Heart right ventricle (tissue), 16 donors: ENCODE measurements at regions not wholly inside any gene's neighbourhood (a gene's known extent, or its start where the extent isn't known, plus 50 kb on each side); places are given as distances from the start of the nearest gene placed in this dataset.
A peak's percentile ranks its signal among the peaks of the same experiment; 100 is the strongest.

Source experiments
- ATAC-seq, 8 donors: fragments of 200-7000 bp; cut with Tn5 transposase; one replicate each; pipeline ENCODE4 v1.9.1; 2020; ENCODE audit warnings: mild to moderate bottlenecking in 8 of 8, moderate library complexity in 8 of 8, moderate number of reproducible peaks in 1 of 8
- DNase-seq, 2 donors: peaks; one replicate each; pipeline ENCODE4 v3.0.0-alpha.2; 2020
- H3K27ac ChIP-seq, 10 donors: fragments of 200-600 bp; sonication (generic) in 2 of 10; one replicate each; pipeline versions ENCODE4 v1.5.0 to v1.8.0; 2020 to 2022; ENCODE audit warnings: mild to moderate bottlenecking in 3 of 10
- H3K27me3 ChIP-seq, 7 donors: fragments of 200-600 bp; one replicate each; pipeline ENCODE4 v1.8.0; 2021 to 2022; ENCODE audit warnings: mild to moderate bottlenecking in 2 of 7
- H3K36me3 ChIP-seq, 9 donors: fragments of 200-600 bp; sonication (generic) in 1 of 9; one replicate each; pipeline versions ENCODE4 v1.5.0 to v1.8.0; 2020 to 2022; ENCODE audit warnings: mild to moderate bottlenecking in 2 of 9
- H3K4me1 ChIP-seq, 9 donors: fragments of 200-600 bp; sonication (generic) in 1 of 9; one replicate each; pipeline versions ENCODE4 v1.5.0 to v1.8.0; 2020 to 2022; ENCODE audit warnings: mild to moderate bottlenecking in 4 of 9
- H3K4me3 ChIP-seq, 10 donors: fragments of 200-600 bp; sonication (generic) in 2 of 10; one replicate each; pipeline versions ENCODE4 v1.5.0 to v1.8.0; 2020 to 2022; ENCODE audit warnings: mild to moderate bottlenecking in 7 of 10, moderate library complexity in 2 of 10
- H3K9me3 ChIP-seq, 11 donors: fragments of 200-600 bp in 10 of 11; sonication (generic) in 2 of 11; one replicate each; pipeline versions ENCODE4 v1.5.0 to v1.8.0; 2013 to 2022; ENCODE audit warnings: mild to moderate bottlenecking in 2 of 11, control low read depth in 1 of 11, moderate library complexity in 1 of 11
- WGBS, 2 donors: extraction: QIAGEN DNeasy Blood & Tissue Kit; methylation state at CpG; one replicate each; pipeline ENCODE4 v1.1.7; 2013; ENCODE audit warnings: inconsistent platforms in 1 of 2; 5-methylcytosine and 5-hydroxymethylcytosine counted together
- intact Hi-C, 10 donors: fragments of 100-400 bp; cut with DNase I; formaldehyde crosslinking; loops; one replicate each; pipeline versions ENCODE4 v1.11.1 to v1.14.2; 2022
- TF ChIP-seq, protein P1 (sequence below), 9 donors: fragments of 200-600 bp; sonication (generic) in 2 of 9; IDR thresholded peaks; one replicate each; pipeline versions ENCODE4 v1.5.0 to v1.8.0; 2021 to 2022; ENCODE audit warnings: antibody characterized with exemption in 9 of 9, mild to moderate bottlenecking in 5 of 9, moderate library complexity in 1 of 9
- donor health status: Arrhythmogenic right ventricular cardiomyopathy.
- donor health status: ischemic (EF 13 %, LVEDD 7.1; RV severe dilation, severe dysfunction).
- donor health status: healthy with polysubstance abuse.
- donor health status: DM: no; HTN: yes; CAD: no.
- donor health status: DM: no; HTN: no; CAD: no.
- donor health status: ischemic (EF 25% LVEDD 6.9; RV normal size, moderate dysfunction).
- donor health status: ischemic (EF 25% LVEDD 5.7; RV mildly dilated, moderate dysfunction).
- donor health status: healthy.
- donor health status: DM: yes; HTN: yes; CAD: no.
- donor health status: Ischemic cardiomyopathy.
- donor health status: ischemic (EF 35%, LVEDD 5.7; RV mildly dilated, moderate dysfunction).
- donor health status: nonischemic (EF 11% LVEDD 7.7; RV severe dilation, severe dysfunction).
- donor health status: DM: yes; HTN: yes; CAD: no.
- donor health status: PGD.
- donor health status: ischemic (EF 29% LVEDD 5.4; RV normal size, mild dysfunction).
- donor health status: nonischemic (EF 23%, LVEDD 6.1; RV moderate dilation, normal function).

DNA sequence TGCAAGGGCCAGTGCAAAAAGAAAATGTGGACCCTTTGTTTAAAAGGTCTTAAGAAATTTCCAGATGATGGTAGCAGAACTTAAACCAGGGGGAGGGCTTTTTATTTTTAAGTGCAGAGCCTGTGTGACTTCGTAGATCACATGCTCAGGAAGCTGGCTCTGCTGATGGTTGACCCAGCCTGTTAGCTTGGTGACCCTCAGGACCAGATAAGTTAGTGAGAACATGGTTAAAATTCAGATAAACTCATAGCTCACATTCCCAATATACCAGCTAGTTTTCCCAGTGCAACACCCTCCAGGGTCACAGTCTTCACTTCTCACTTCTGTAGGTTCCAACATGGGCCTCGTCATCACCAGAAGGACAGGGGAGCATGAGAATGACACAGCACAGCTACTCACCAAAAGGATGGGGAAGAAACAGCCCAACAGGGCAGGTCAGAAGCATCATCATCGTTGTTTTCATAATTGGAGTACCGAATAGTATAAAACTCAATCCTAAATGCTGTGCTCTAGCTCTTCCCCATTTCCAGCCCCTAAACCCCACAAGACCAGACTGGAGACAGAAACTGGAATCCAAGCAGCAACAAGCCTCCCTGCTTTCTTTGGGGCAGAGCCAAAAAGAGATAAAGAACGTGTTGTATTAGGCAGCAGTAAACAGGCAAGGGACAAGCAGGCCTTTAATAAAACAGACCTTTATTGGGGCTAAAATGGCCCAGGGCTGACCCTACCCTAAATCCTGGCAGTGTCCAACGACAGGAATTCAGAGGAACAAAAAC, 102.2 kb upstream of the ANKRD1 start:
- Histone ChIP-seq H3K27me3 (no peaks in the 10 kb centered on the region), H3K27ac (peak overlapping the region; percentile 1 to 74 (median 54)), H3K4me1 (peaks cover 13 to 38% (median 31%) of the 10 kb centered on the region in 9 donors), H3K9me3 (peaks cover 0 to under 1% (median 0%) of the 10 kb centered on the region in 11 donors), H3K36me3 (no peaks in the 10 kb centered on the region), H3K4me3 (no peak overlapping the region)
- TF ChIP-seq, protein P1, sequence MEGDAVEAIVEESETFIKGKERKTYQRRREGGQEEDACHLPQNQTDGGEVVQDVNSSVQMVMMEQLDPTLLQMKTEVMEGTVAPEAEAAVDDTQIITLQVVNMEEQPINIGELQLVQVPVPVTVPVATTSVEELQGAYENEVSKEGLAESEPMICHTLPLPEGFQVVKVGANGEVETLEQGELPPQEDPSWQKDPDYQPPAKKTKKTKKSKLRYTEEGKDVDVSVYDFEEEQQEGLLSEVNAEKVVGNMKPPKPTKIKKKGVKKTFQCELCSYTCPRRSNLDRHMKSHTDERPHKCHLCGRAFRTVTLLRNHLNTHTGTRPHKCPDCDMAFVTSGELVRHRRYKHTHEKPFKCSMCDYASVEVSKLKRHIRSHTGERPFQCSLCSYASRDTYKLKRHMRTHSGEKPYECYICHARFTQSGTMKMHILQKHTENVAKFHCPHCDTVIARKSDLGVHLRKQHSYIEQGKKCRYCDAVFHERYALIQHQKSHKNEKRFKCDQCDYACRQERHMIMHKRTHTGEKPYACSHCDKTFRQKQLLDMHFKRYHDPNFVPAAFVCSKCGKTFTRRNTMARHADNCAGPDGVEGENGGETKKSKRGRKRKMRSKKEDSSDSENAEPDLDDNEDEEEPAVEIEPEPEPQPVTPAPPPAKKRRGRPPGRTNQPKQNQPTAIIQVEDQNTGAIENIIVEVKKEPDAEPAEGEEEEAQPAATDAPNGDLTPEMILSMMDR (IDR thresholded peaks at IDR 0.05) = no peak
- 26 to 30% methylated on average over 6 of the region's 6 CpGs for WGBS, 2 donors
- intact Hi-C loops = no loop called here
- DNase-seq (peak in 1 of 2 donors; percentile 24), ATAC-seq (peak; percentile 41 to 90 (median 76))

DNA sequence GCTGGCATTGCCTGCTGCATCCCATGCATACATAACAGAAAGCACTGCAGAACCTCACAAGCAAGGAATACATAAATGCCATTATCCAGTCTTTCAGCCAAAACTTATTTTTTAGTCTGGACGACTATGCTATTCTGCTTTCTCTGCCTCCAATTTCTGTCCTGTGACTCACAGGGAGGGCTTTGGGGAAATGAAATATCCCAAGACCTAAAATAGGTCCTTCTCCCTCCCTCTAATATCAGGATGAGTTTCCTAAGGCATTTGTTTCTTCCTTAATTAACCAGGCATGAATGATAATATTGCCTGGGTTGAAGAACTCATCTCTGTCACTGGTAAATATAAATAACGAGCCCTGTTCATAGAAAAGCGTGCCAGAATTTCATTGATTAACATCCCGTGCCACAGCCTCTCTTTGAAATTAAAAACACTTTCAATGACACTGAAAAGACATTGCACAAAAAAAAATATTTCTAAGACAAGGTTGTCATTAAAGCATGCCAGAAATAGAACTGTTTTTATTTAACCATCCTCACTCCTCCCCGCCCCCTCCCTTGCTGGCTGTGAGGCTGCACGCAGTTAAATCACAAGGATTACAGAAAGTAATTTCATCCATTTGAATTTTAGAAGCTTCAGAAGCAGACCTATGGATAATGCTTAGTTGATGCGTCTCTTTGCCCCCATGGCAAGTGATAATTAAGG, 103.0 kb upstream of the ANKRD1 start:
- intact Hi-C loops = no loop called here
- peak overlapping the region; percentile 1 to 74 (median 54) for H3K27ac ChIP-seq
- peaks cover 0 to 3% (median 0%) of the 10 kb centered on the region in 11 donors for H3K9me3 ChIP-seq
- WGBS, 2 donors = 46 to 48% methylated on average over 7 of the region's 7 CpGs
- H3K36me3 ChIP-seq = no peaks in the 10 kb centered on the region
- TF ChIP-seq, protein P1 (IDR thresholded peaks at IDR 0.05) = no peak
- H3K27me3 ChIP-seq = no peaks in the 10 kb centered on the region
- peaks cover 13 to 38% (median 31%) of the 10 kb centered on the region in 9 donors for H3K4me1 ChIP-seq
- DNase-seq (no peak), ATAC-seq (peak in 7 of 8 donors; percentile 56 to 74 (median 63))
- H3K4me3 ChIP-seq = no peak overlapping the region

DNA sequence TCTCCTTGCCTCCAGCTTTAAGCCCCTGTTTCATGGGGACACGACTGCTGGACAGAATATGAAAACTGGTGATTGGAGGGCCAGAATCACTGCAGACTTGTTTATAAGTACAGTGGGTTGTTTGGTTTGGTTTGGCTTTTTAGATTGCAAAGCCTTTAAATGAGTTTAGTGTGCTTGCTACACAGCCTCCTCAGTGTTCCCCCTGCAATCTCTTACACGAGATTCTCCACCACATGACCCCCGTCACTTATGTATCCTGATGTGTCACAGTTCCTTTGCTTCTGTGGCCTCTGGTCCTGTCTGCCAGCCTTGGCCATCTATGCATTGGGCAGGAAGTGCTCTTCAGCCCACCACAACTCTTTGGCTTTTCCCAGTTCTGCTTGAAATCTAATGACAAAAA, 103.7 kb upstream of the ANKRD1 start:
- intact Hi-C loops = no loop called here
- no peak for DNase-seq
- peaks cover 13 to 38% (median 31%) of the 10 kb centered on the region in 9 donors for H3K4me1 ChIP-seq
- H3K9me3 ChIP-seq = peaks cover 0 to 3% (median 0%) of the 10 kb centered on the region in 11 donors
- TF ChIP-seq, protein P1 (IDR thresholded peaks at IDR 0.05) = no peak
- no peaks in the 10 kb centered on the region for H3K27me3 ChIP-seq
- H3K27ac ChIP-seq = peak overlapping the region in 3 of 10 donors; percentile 57 to 74 (median 57)
- 66 to 77% methylated on average over 3 of the region's 3 CpGs for WGBS, 2 donors
- H3K36me3 ChIP-seq = no peaks in the 10 kb centered on the region
- no peak overlapping the region for H3K4me3 ChIP-seq
- ATAC-seq = no peak

DNA sequence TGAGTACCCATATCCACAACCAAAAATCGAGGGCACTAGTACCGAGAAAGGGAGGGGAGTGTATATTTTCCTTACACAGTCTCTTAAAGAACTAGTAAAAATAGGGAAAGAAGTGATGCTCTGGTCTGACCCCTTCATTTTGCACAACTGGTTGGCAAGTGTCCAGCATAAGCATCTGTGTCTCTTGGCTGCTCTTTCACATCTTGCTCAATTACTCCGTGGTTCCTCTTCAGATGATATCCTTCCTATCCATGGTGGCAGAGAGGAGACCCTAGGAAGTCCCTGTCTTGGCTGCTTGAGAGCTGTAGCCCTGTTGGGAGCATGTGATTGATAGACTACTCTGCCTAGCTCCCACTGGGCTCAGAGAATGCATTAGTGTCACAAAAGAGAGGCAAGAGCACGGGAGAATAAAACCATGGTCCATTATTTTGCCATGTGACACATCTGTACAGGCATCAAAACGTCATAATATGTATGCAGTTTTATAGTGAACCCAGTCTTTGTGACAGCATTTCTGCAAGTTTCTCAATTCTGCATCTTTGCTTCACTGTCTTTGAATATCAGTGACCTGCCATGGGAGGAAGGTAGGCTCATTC, 111.8 kb upstream of the ANKRD1 start:
- peaks cover 0 to 3% (median 0%) of the 10 kb centered on the region in 11 donors for H3K9me3 ChIP-seq
- H3K27me3 ChIP-seq = no peaks in the 10 kb centered on the region
- H3K36me3 ChIP-seq = no peaks in the 10 kb centered on the region
- H3K27ac ChIP-seq = no peak overlapping the region
- TF ChIP-seq, protein P1 (IDR thresholded peaks at IDR 0.05) = no peak
- no peak overlapping the region for H3K4me3 ChIP-seq
- 55 to 70% methylated on average over 5 of the region's 5 CpGs for WGBS, 2 donors
- intact Hi-C loops = loop anchor here in 1 of 10 donors (10.0 kb wide), 1 partner anchor 222 kb away; no protein-coding TSS in a partner anchor
- peak in 1 of 2 donors; percentile 33 for DNase-seq
- ATAC-seq = peak in 6 of 8 donors; percentile 39 to 78 (median 58)
- peaks cover 0 to 28% (median 16%) of the 10 kb centered on the region in 9 donors for H3K4me1 ChIP-seq
